CD4-positive, alpha-beta T cell treated with Interleukin-21 for 1 hour (primary cell): ENCODE measurements at regions not wholly inside any gene's neighbourhood (a gene's known extent, or its start where the extent isn't known, plus 50 kb on each side); places are given as distances from the start of the nearest gene placed in this dataset.

Experiments
- DNase-seq: peaks from one replicate; pipeline ENCODE4 v3.0.0-alpha.2; 2020

DNA sequence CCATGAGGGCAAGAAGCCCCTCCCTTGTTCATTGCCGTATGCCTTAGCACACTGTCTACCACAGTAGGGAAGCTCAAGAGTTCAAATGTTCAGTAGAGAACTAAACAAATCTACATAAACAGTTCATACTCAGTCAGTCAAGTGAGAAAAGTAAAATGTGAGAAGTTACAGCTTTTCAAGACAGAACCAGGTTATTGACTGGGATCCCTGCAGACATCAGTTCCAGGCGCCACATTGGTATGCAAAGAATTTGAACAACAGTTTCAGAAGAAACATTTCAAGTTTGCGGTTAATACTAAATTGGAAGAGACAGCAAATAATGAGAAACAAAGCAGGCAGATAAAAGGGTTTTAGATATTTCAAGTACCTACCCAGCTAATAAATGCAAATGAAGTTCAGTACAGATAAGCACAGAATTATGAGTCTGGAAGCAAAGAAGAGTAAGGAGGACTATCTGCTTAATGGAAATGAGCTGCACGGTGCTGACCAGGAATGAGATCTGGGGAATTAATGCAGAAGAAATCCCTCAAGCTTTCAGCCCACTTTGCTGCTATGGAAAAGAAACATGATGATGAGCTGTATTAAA, 246.2 kb downstream of the HACE1 start:
- no peak for DNase-seq

DNA sequence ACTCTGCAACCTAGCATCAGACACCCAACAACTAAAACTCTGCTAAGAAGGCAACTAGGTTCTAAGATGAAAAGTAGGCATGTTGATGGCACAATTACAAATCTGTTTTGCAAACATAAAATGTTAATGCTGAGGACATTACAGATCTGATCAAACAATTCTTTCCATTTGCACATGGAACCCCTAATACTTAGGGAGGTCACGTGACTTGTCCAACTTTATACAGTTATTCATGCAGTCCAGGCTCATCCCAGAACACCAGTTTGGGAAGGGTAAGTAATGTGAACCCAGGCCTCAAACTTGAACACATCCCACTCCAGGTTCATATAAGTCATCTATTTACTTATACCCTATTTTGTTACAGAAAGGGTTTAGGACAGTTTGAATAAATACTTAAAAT, 247.2 kb downstream of the HACE1 start:
- no peak for DNase-seq

GRCh38 chr6:104608101-104608500, 251.6 kb downstream of the HACE1 start:
- DNase-seq = no peak

DNA sequence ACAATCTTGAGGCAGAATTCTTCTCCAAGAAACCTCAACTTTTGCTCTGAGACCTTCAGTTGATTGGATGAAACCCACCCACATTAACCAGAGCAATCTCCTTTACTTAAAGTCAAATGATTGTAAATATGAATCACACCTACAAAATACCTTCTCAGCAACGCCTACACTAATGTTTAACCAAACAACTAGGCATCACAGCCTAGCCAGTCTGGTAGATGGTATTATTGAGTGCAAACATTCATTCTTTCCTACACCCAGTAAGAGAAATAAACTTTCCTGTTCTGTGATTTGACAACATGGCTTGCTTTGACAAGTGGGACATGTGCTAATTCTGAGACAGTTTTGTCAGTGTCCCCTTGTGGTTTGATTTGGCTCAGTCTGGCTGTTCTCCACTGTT, 252.2 kb downstream of the HACE1 start:
- DNase-seq = no peak

DNA sequence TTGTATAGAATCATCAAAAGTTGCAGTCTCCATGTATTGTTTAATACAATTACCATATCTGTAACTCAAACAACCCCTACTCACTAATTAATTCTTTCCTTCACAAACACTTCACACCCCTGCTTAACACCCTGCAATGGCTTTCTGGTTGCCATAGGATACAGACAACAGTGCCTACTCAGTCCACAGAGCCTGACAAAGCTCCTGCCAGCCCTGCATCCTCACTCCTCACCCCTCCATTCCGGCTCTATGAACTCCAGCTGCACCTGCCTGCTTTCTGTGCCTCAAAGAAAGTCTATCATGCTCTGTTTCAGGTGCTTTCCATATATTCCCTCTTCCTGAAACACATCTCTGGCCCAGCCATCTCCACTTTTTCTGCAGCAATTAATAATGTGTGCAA, 253.4 kb downstream of the HACE1 start:
- no peak for DNase-seq

GRCh38 chr6:104604685-104605084, 255.0 kb downstream of the HACE1 start:
- DNase-seq = no peak

- no peak for DNase-seq
Observed at GRCh38 chr6:104603108-104603745, 256.5 kb downstream of the HACE1 start.

DNA sequence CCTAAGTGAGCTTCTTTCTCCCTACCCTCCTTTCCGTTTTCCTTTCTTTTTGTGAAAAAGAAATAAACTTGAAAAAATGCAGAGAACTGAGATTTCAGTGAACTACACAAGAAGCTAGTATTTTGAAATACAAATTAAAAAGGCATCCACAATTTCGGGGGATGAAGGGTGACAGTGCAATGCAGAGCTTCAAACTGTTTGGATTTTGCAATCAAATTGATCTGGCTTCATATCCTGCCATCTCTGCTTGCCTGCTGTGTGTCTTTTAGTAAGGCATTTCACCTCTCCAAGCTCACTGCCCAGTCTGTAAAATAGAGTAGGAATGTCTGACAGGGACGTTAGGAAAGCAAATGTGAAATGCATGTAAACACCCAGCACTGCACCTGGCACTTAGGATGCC, 258.0 kb downstream of the HACE1 start:
- DNase-seq = no peak

DNA sequence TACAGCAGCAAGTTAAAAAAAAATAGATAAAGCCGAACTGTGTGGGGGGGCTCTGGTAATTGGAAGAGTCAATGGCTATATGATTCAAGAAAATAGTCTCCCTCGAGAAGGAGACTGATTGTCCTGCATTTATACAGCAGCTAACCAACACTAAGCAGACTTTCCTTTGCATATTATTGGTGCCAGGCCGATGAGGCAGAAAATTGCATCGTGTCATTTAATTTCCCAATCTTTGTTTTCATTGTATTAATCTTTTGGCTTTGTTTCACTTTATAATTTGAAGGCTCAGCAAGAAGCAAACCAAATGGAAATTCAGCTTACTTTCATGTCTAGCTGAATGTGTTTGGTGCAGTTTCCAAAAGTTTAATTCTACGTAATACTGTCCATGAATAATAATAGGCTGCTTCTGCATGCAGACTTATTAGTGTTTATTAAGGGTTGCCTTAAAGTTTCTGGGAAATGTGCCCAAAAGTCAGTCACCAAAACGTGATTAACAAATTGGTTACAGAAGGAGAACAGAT, 258.5 kb downstream of the HACE1 start:
- no peak for DNase-seq

- DNase-seq = no peak
Observed at GRCh38 chr6:104600639-104600931, 259.1 kb downstream of the HACE1 start.

GRCh38 chr6:104599821-104600638, 259.7 kb downstream of the HACE1 start:
- no peak for DNase-seq

DNA sequence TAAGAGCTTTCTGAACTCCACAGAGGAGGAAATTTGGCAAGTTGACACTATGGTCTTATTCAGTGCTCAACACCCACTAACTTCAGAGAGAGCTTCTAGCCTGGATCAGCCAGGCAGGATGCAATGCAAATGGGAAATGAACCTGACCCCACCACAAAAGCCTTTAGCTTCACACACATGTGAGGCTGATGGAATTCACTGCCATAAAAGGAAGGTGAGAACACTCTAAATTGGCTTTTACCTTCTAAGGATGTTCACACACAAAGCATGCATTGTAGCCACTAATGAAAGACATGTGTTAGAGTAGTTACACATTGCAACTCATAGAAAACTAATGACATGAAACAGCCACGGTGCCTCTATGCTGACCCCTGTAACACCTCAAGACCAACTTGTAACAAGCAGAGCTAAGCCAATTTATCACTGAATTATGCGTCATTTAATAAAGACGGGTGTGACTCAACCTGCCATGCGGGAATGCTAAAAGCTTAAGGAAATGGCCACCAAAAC, 262.1 kb downstream of the HACE1 start:
- DNase-seq = no peak

- no peak for DNase-seq
Observed at GRCh38 chr6:104596091-104596490, 263.6 kb downstream of the HACE1 start.

GRCh38 chr6:104595311-104595820, 264.4 kb downstream of the HACE1 start:
- no peak for DNase-seq

- DNase-seq = no peak
Observed at GRCh38 chr6:104591573-104592334, 268.0 kb downstream of the HACE1 start.

DNA sequence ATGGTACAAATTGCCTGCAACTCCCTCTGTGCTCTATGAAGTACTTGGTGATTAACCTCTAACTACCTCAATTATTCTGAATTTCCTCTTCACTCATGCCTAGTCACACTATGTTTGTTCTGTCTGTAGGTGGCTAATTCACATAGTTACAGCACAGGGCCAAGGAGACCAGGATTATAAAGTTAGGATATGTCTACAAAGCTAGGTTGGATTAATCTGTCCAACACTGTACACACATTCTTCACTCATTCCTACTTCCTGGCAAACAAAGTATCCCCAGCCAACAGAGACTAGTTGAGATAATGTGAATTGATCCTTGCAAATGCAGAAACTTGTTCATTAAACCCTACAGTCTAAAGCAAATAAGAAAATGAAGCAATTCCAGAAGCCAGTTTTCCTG, 269.8 kb downstream of the HACE1 start:
- no peak for DNase-seq

- DNase-seq = no peak
Observed at GRCh38 chr6:104585646-104586045, 274.1 kb downstream of the HACE1 start.

- DNase-seq = no peak
Observed at GRCh38 chr6:104580452-104580851, 279.3 kb downstream of the HACE1 start.

- DNase-seq = no peak
Observed at GRCh38 chr6:104579310-104579863, 280.3 kb downstream of the HACE1 start.

- DNase-seq = no peak
Observed at GRCh38 chr6:104575536-104575935, 284.2 kb downstream of the HACE1 start.

GRCh38 chr6:104574135-104574750, 285.5 kb downstream of the HACE1 start:
- DNase-seq = no peak

DNA sequence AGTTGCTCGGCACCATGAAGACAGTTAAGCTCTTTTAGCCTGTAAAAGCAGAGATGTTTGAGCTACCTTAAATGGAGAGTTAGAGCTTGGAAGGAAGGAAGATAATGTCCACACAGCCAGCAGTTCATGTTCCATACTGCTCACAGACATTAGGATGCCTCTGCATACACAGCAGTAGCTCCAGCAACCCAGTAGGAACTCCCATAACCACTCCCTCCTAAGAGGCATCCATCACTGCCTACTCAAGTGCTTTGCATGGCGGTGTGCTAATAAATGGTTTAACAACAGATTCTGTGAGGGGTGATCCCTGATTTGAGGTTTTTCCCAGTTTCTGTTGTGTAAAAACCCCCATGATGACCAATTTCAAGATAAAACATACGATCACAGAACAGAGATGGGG, 286.4 kb downstream of the HACE1 start:
- no peak for DNase-seq
